ENCODE measurements at regions not wholly inside any gene's neighbourhood (a gene's known extent, or its start where the extent isn't known, plus 50 kb on each side); places are given as distances from the start of the nearest gene placed in this dataset.

GRCh38 chr13:80989241-80989640 lies 648.3 kb upstream of the SPRY2 start:
- no peak for TF ChIP-seq CTCF (conservative IDR thresholded peaks at IDR 0.05; ENCODE audit: low read depth, low read length)
- Histone ChIP-seq H3K36me3 (ENCODE audit: insufficient read depth) (no peaks in the 10 kb centered on the region), H4K20me1 (ENCODE audit: insufficient read depth) (no peaks in the 10 kb centered on the region), H3K4me2 (no peak overlapping the region), H3K4me1 (ENCODE audit: low read depth, poor library complexity, severe bottlenecking) (no peaks in the 10 kb centered on the region), H3K4me3 (IDR thresholded peaks at IDR 0.05; ENCODE audit: insufficient read depth, low read depth, low read length) (no peak overlapping the region), H2AFZ (ENCODE audit: low read depth) (no peak overlapping the region), H3K27ac (no peak overlapping the region), H3K9ac (no peak overlapping the region), H3K27me3 (ENCODE audit: insufficient read depth, low read depth) (no peaks in the 10 kb centered on the region), H3K79me2 (ENCODE audit: insufficient read depth, low read depth) (no peaks in the 10 kb centered on the region)

GRCh38 chr13:80988391-80989151 lies 647.6 kb upstream of the SPRY2 start:
- no peaks in the 10 kb centered on the region for H3K79me2 ChIP-seq (ENCODE audit: insufficient read depth, low read depth)
- no peak overlapping the region for H3K9ac ChIP-seq
- no peak for TF ChIP-seq CTCF (conservative IDR thresholded peaks at IDR 0.05; ENCODE audit: low read depth, low read length)
- no peak overlapping the region for H2AFZ ChIP-seq (ENCODE audit: low read depth)
- no peaks in the 10 kb centered on the region for H3K36me3 ChIP-seq (ENCODE audit: insufficient read depth)
- H3K4me2 ChIP-seq = no peak overlapping the region
- no peaks in the 10 kb centered on the region for H3K27me3 ChIP-seq (ENCODE audit: insufficient read depth, low read depth)
- no peaks in the 10 kb centered on the region for H3K4me1 ChIP-seq (ENCODE audit: low read depth, poor library complexity, severe bottlenecking)
- no peak overlapping the region for H3K27ac ChIP-seq
- no peaks in the 10 kb centered on the region for H4K20me1 ChIP-seq (ENCODE audit: insufficient read depth)
- H3K4me3 ChIP-seq (IDR thresholded peaks at IDR 0.05; ENCODE audit: insufficient read depth, low read depth, low read length) = no peak overlapping the region

- H3K36me3 ChIP-seq (ENCODE audit: insufficient read depth) = no peaks in the 10 kb centered on the region
- no peak overlapping the region for H3K4me2 ChIP-seq
- peak; percentile 63 for TF ChIP-seq CTCF (conservative IDR thresholded peaks at IDR 0.05; ENCODE audit: low read depth, low read length)
- H3K79me2 ChIP-seq (ENCODE audit: insufficient read depth, low read depth) = no peaks in the 10 kb centered on the region
- no peaks in the 10 kb centered on the region for H4K20me1 ChIP-seq (ENCODE audit: insufficient read depth)
- no peak overlapping the region for H2AFZ ChIP-seq (ENCODE audit: low read depth)
- H3K4me1 ChIP-seq (ENCODE audit: low read depth, poor library complexity, severe bottlenecking) = no peaks in the 10 kb centered on the region
- H3K27ac ChIP-seq = no peak overlapping the region
- H3K27me3 ChIP-seq (ENCODE audit: insufficient read depth, low read depth) = no peaks in the 10 kb centered on the region
- H3K4me3 ChIP-seq (IDR thresholded peaks at IDR 0.05; ENCODE audit: insufficient read depth, low read depth, low read length) = no peak overlapping the region
- H3K9ac ChIP-seq = no peak overlapping the region
Observed at GRCh38 chr13:80979035-80979641, 638.2 kb upstream of the SPRY2 start.

GRCh38 chr13:80977168-80977567 lies 636.2 kb upstream of the SPRY2 start:
- Histone ChIP-seq H3K9ac (no peak overlapping the region), H3K4me2 (no peak overlapping the region), H3K4me3 (IDR thresholded peaks at IDR 0.05; ENCODE audit: insufficient read depth, low read depth, low read length) (no peak overlapping the region), H4K20me1 (ENCODE audit: insufficient read depth) (no peaks in the 10 kb centered on the region), H3K27ac (no peak overlapping the region), H3K36me3 (ENCODE audit: insufficient read depth) (no peaks in the 10 kb centered on the region), H3K4me1 (ENCODE audit: low read depth, poor library complexity, severe bottlenecking) (no peaks in the 10 kb centered on the region), H3K27me3 (ENCODE audit: insufficient read depth, low read depth) (no peaks in the 10 kb centered on the region), H2AFZ (ENCODE audit: low read depth) (no peak overlapping the region), H3K79me2 (ENCODE audit: insufficient read depth, low read depth) (no peaks in the 10 kb centered on the region)
- no peak for TF ChIP-seq CTCF (conservative IDR thresholded peaks at IDR 0.05; ENCODE audit: low read depth, low read length)

Data from KMS-11 (cell line).